ENCODE measurements at regions not wholly inside any gene's neighbourhood (a gene's known extent, or its start where the extent isn't known, plus 50 kb on each side); places are given as distances from the start of the nearest gene placed in this dataset.

GRCh38 chr13:106797081-106797640 is 229.2 kb upstream of the ARGLU1 start:
- DNase-seq (ENCODE audit: extremely low read depth in 1 of 2, low read depth in 1 of 2) = no peak

DNA sequence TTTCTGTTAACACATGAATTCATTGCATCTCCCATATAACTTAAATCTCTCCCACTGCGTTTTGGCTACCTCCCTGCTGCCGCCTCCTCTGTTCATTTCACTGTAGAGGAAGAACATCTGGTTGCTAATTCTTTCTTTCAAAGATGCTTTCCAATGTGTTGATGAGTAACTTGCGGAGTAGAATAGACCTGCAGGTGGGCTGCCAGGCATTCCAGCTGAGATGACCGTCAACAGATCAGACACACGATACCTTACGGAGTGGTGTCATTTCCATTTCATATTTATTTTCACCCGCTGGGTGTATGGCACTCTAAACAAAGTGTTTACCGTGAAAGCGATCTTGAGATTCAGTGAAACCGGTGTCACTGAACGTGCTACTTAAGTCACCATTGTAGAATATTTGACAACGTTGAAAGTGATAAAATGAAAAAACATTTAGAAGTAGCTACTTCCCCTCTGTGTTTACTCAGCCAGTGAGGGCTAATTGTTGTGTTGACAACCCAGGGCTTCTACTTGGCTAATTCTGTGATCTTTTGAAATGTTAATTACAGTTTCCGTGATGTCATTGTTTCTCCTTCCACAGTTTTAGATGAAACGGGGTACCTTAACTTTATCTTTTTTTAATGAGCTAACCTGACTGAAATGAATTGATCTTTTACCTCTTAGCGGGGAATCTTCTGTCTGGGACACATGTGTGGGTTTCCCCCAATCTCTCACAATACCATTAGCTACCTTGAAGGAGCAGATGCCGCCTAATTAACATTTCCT is 228.5 kb upstream of the ARGLU1 start:
- DNase-seq (ENCODE audit: extremely low read depth in 1 of 2, low read depth in 1 of 2) = no peak

DNA sequence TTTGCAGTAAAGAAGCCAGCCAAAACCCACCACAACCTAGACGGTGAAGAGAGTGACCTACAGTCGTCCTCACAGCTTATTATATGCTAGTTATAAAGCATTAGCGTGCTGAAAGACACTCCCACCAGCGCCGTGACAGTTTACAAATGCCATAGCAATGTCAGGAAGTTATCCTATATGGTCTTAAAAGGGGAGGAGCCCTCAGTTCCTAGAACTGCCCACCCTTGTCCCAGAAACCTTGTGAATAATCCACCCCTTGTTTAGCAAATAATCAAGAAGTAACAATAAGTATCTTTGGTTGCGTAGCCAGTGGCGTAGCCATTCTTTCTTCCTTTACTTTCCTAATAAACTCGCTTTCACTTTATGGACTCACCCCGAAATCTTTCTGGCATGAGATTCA is 227.9 kb upstream of the ARGLU1 start:
- no peak for DNase-seq (ENCODE audit: extremely low read depth in 1 of 2, low read depth in 1 of 2)

DNA sequence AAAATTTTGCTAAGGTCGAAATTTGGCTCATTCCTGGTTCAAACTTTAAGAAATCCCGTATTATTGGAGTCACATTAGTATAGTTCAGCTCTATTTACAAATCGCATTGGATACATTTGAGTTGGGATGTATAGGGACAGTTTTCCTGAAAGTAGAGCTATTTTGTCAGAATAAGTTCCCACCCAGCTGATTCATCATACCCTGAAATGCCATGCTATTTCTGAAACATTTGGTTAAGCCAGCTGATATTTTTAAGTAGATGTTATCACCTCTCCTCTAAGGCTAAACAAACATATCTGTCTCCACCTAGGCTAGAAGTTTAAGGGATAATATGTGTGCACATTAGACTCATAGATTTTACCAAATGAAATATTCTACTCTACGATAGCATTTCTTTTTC is 226.2 kb upstream of the ARGLU1 start:
- DNase-seq (ENCODE audit: extremely low read depth in 1 of 2, low read depth in 1 of 2) = no peak

GRCh38 chr13:106789911-106790310 is 222.0 kb upstream of the ARGLU1 start:
- no peak for DNase-seq (ENCODE audit: extremely low read depth in 1 of 2, low read depth in 1 of 2)

- no peak for DNase-seq (ENCODE audit: extremely low read depth in 1 of 2, low read depth in 1 of 2)
Measured at GRCh38 chr13:106786006-106786563, 218.1 kb upstream of the ARGLU1 start.

GRCh38 chr13:106774621-106775020 is 206.7 kb upstream of the ARGLU1 start:
- no peak for DNase-seq (ENCODE audit: extremely low read depth in 1 of 2, low read depth in 1 of 2)

DNA sequence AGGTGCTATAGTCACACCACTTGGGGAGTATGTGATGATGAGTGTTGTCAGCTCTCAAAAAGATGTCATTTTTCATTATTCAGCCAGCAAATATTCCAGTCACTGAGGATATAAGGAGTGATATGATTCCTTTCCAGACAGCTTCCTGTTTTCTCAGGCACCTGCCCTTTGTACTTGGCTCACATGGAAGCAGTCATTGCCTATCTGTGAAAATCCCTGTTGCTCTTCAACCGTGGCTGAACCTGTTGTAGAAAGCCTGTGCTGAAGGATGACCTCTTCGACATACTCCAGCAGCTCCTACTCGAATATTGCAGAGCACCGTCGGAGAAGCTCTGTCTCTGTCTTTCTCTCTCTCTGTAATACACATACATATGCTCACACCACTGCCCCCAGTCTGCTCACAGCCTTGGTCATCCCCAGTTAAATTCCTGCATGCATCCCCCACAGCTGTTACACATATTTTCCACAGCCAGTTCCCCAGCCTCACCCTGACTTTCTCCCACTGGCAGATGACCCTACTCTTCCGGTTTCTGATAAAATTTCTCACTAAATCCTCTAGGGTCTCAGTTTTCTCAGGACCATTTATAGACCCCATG is 204.2 kb upstream of the ARGLU1 start:
- no peak for DNase-seq (ENCODE audit: extremely low read depth in 1 of 2, low read depth in 1 of 2)

- no peak for DNase-seq (ENCODE audit: extremely low read depth in 1 of 2, low read depth in 1 of 2)
Measured at GRCh38 chr13:106768991-106769390, 201.1 kb upstream of the ARGLU1 start.

DNA sequence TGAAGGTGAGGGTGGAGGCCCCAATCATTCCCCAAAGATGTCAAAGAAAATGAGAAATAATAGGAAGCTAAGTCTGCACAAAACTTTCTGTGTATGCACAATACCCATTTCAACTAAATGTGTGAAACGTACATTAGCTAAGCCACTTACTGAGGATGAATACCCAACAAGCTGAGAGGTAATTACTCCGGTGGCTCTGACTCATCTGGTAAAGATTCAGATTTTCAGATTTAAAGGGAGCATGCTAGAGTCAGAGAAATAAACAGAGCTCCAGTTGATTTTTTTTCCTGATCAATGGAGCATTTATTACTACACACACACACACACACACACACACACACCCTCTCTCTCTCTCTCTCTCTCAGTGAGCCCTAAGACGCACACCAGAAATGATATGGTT is 194.8 kb upstream of the ARGLU1 start:
- DNase-seq (ENCODE audit: extremely low read depth in 1 of 2, low read depth in 1 of 2) = no peak

- no peak for DNase-seq (ENCODE audit: extremely low read depth in 1 of 2, low read depth in 1 of 2)
Measured at GRCh38 chr13:106756446-106756845, 188.5 kb upstream of the ARGLU1 start.

DNA sequence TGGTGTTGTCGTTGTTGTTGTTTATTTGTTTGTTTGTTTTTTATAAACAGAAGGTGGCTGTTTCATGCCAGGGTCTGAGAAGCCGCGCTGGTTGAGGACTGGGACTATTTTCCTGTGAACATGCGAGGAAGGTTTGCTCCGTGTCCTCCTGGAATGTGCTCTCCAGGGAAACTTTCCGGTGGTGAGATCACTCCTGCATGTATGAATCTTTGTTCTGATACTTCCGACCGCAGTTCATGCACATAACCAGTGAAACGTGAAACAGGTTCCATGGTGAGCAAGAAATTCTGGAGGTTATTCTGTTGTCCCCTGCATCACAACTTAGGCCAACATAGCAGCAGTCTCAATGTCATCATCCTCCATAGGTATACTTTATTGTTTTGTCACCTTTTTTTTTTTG is 187.6 kb upstream of the ARGLU1 start:
- no peak for DNase-seq (ENCODE audit: extremely low read depth in 1 of 2, low read depth in 1 of 2)

DNA sequence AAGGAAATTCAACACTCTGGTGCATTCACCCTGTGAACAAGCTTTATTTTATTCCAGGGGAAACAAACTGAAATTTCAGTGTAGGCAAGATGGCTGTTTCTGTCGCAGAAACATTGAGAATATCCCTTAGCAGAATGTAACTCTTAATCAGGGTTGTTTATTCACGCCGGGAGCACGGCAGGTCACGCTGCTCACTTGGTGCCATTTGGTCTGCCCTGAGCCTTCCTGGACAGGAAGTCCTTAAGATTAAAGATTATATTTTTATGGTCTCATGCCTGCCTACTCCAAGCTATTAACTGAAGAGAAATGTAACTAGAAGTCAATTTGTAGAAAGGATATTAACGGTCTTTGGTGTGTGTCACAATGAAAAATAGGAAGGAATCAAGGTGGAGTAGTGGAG is 185.3 kb upstream of the ARGLU1 start:
- DNase-seq (ENCODE audit: extremely low read depth in 1 of 2, low read depth in 1 of 2) = no peak

- no peak for DNase-seq (ENCODE audit: extremely low read depth in 1 of 2, low read depth in 1 of 2)
Measured at GRCh38 chr13:106752584-106753170, 184.7 kb upstream of the ARGLU1 start.

- no peak for DNase-seq (ENCODE audit: extremely low read depth in 1 of 2, low read depth in 1 of 2)
Measured at GRCh38 chr13:106748785-106749184, 180.8 kb upstream of the ARGLU1 start.

GRCh38 chr13:106744516-106744915 is 176.6 kb upstream of the ARGLU1 start:
- no peak for DNase-seq (ENCODE audit: extremely low read depth in 1 of 2, low read depth in 1 of 2)

- DNase-seq (ENCODE audit: extremely low read depth in 1 of 2, low read depth in 1 of 2) = no peak
Measured at GRCh38 chr13:106738186-106738678, 170.3 kb upstream of the ARGLU1 start.

- no peak for DNase-seq (ENCODE audit: extremely low read depth in 1 of 2, low read depth in 1 of 2)
Measured at GRCh38 chr13:106736941-106737340, 169.0 kb upstream of the ARGLU1 start.

DNA sequence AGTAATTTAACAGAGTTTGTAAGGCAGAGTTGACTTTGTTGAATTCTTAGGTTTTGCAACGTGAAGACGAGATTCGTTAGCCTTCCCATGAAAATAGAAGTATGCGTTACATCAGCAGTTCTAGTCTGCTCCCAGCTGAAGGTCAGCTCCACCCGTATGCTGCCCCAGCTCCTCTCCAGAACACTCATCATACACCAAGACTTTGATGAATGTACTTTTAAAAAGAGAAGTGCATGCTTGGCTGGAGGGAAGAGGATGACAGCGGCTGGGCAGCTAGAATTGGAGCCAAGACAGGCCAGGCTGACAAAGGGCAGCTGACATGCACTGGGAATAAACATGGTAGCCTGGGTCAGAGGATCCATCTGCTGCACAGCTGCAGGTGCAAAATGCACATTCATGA is 166.3 kb upstream of the ARGLU1 start:
- no peak for DNase-seq (ENCODE audit: extremely low read depth in 1 of 2, low read depth in 1 of 2)

DNA sequence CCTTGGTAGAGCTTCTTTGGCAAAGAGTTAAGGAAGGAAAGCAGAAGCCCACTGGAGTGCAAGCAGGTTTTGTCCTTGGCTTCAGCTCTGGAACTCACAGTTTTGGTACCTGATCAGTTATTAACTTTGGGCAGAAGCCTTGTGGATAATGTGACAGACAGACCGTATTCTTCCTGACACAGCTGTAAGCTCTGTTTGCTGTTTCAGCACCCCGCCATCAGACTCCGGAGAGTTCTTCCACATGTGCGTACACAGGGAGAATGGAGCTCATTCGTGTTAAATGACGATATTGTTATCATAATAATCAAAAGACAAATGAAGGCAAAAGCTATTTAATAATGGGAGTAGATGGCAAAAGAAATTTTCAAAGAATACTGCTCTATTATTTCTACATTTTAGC is 155.1 kb upstream of the ARGLU1 start:
- DNase-seq (ENCODE audit: extremely low read depth in 1 of 2, low read depth in 1 of 2) = no peak

- no peak for DNase-seq (ENCODE audit: extremely low read depth in 1 of 2, low read depth in 1 of 2)
Measured at GRCh38 chr13:106722620-106723019, 154.7 kb upstream of the ARGLU1 start.

- no peak for DNase-seq (ENCODE audit: extremely low read depth in 1 of 2, low read depth in 1 of 2)
Measured at GRCh38 chr13:106721599-106721998, 153.7 kb upstream of the ARGLU1 start.
